A549 (cell line): ENCODE measurements at regions not wholly inside any gene's neighbourhood (a gene's known extent, or its start where the extent isn't known, plus 50 kb on each side); places are given as distances from the start of the nearest gene placed in this dataset.

Experiments used
- ATAC-seq, 2 experiments: fragments of 200-7000 bp in 1 of 2; fragments of >200 bp in 1 of 2; cut with Nextera tagmentation in 1 of 2; cut with Tn5 transposase in 1 of 2; 3 replicates each; pipeline versions ENCODE4 v1.8.0 to v1.9.1; 2018 to 2020; ENCODE audit warnings: mild to moderate bottlenecking in 1 of 2, moderate library complexity in 1 of 2
- CTCF ChIA-PET: fragments of 300-600 bp; sonication (Branson Sonifier 250); formaldehyde crosslinking; extraction: SDS; loops from one replicate; lab custom pipeline; 2021; ENCODE audit warnings: antibody characterized with exemption, inconsistent platforms; lab: Yijun Ruan, JAX
- POLR2A ChIA-PET: fragments of 350-600 bp; formaldehyde crosslinking; extraction: SDS; loops from one replicate; lab custom pipeline; 2021; ENCODE audit warnings: antibody characterized with exemption, inconsistent platforms; lab: Yijun Ruan, JAX
- DNase-seq, 2 experiments: peaks; one replicate each; pipeline versions ENCODE4 v3.0.0 to v3.0.0-alpha.2; 2011 to 2016; ENCODE audit warnings: low read depth in 1 of 2, low spot score in 1 of 2
- FAIRE-seq: peaks from 2 replicates; lab custom pipeline; 2011; peaks lifted over from hg19 to GRCh38; lab: Jason Lieb, UNC
- H3K27ac ChIP-seq, 2 experiments: fragments of >200 bp; sonication (Bioruptor Twin); formaldehyde crosslinking; 3 replicates each; pipeline ENCODE4 v1.5.1; 2016 to 2017
- H3K4me1 ChIP-seq: fragments of >200 bp; sonication (Bioruptor Twin); formaldehyde crosslinking; 3 replicates; pipeline ENCODE4 v1.6.1; 2016
- H3K4me2 ChIP-seq: fragments of >200 bp; sonication (Bioruptor Twin); formaldehyde crosslinking; 3 replicates; pipeline ENCODE4 v1.6.1; 2016
- H3K4me3 ChIP-seq: fragments of >200 bp; sonication (Bioruptor Twin); formaldehyde crosslinking; 3 replicates; pipeline ENCODE4 v1.5.1; 2016
- H3K9me3 ChIP-seq: fragments of >200 bp; sonication (Bioruptor Twin); formaldehyde crosslinking; 3 replicates; pipeline ENCODE4 v1.6.1; 2016
- BHLHE40 ChIP-seq: IDR thresholded peaks from 2 replicates; pipeline ENCODE4 v1.6.1; 2012; ENCODE audit warnings: low read depth, low read length, inconsistent platforms
- CBX2 ChIP-seq: fragments of 200-600 bp; sonication (generic); IDR thresholded peaks from 2 replicates; pipeline ENCODE4 v1.6.1; 2016; ENCODE audit warnings: low read depth, mild to moderate bottlenecking, borderline replicate concordance
- CBX8 ChIP-seq: fragments of 200-600 bp; sonication (generic); IDR thresholded peaks from 2 replicates; pipeline ENCODE4 v1.6.1; 2016
- CTCF ChIP-seq: fragments of >200 bp; sonication (Bioruptor Twin); formaldehyde crosslinking; IDR thresholded peaks from 3 replicates; pipeline ENCODE4 v1.5.1; 2016
- E2F6 ChIP-seq: IDR thresholded peaks from 2 replicates; pipeline ENCODE4 v1.6.1; 2012; ENCODE audit warnings: low read depth, borderline replicate concordance
- EHF ChIP-seq: fragments of 250-450 bp; sonication (Bioruptor Pico); IDR thresholded peaks from 2 replicates; pipeline ENCODE4 v1.5.0; 2020; ENCODE audit warnings: mild to moderate bottlenecking
- ELK1 ChIP-seq: fragments of 150-350 bp; IDR thresholded peaks from 2 replicates; pipeline ENCODE4 v1.6.1; 2014; ENCODE audit warnings: low read depth, mild to moderate bottlenecking, low read length
- ESRRA ChIP-seq: fragments of 150-350 bp; IDR thresholded peaks from 2 replicates; pipeline ENCODE4 v1.6.1; 2014; ENCODE audit warnings: mild to moderate bottlenecking, low read length, borderline replicate concordance
- FOSL2 ChIP-seq, 2 experiments: fragments of 450-650 bp in 1 of 2; fragments of >200 bp in 1 of 2; sonication (Bioruptor Twin) in 1 of 2; formaldehyde crosslinking; IDR thresholded peaks; 2 replicates each; pipeline versions ENCODE4 v1.5.0 to v1.6.1; 2016 to 2020; ENCODE audit warnings: mild to moderate bottlenecking in 1 of 2, moderate library complexity in 1 of 2
- HOXA7 ChIP-seq: fragments of 250-450 bp; sonication (Bioruptor Pico); IDR thresholded peaks from 2 replicates; pipeline ENCODE4 v1.5.0; 2020; ENCODE audit warnings: mild to moderate bottlenecking, moderate library complexity
- HOXB13 ChIP-seq: fragments of 250-450 bp; sonication (Bioruptor Pico); IDR thresholded peaks from 2 replicates; pipeline ENCODE4 v1.5.0; 2020; ENCODE audit warnings: low read depth, mild to moderate bottlenecking, moderate library complexity
- HOXB5 ChIP-seq: fragments of 250-450 bp; sonication (Bioruptor Pico); IDR thresholded peaks from 2 replicates; pipeline ENCODE4 v1.5.0; 2020; ENCODE audit warnings: mild to moderate bottlenecking, moderate library complexity
- JUN ChIP-seq, 2 experiments: fragments of >200 bp; sonication (Bioruptor Twin); formaldehyde crosslinking; IDR thresholded peaks; 2 replicates in 1 of 2; 3 replicates in 1 of 2; pipeline ENCODE4 v1.6.1; 2016 to 2017
- KDM5A ChIP-seq: fragments of 200-600 bp; sonication (generic); IDR thresholded peaks from 2 replicates; pipeline ENCODE4 v1.6.1; 2016; ENCODE audit warnings: antibody characterized with exemption, mild to moderate bottlenecking
- MAFK ChIP-seq: fragments of 450-650 bp; IDR thresholded peaks from 2 replicates; pipeline ENCODE4 v1.6.1; 2014; ENCODE audit not compliant: partially characterized antibody
- MAZ ChIP-seq: fragments of 150-350 bp; IDR thresholded peaks from 2 replicates; pipeline ENCODE4 v1.6.1; 2014; ENCODE audit warnings: antibody characterized with exemption, low read depth, low read length, borderline replicate concordance
- NFE2L2 ChIP-seq: fragments of 150-350 bp; conservative IDR thresholded peaks from 2 replicates; pipeline ENCODE4 v1.6.1; 2014; ENCODE audit warnings: low read length
- NPAS2 ChIP-seq: fragments of 250-450 bp; sonication (Bioruptor Pico); IDR thresholded peaks from 2 replicates; pipeline ENCODE4 v1.8.0; 2022; ENCODE audit warnings: mild to moderate bottlenecking, moderate library complexity, borderline replicate concordance
- NR3C1 ChIP-seq: fragments of >200 bp; sonication (Bioruptor Twin); formaldehyde crosslinking; IDR thresholded peaks from 3 replicates; pipeline ENCODE4 v1.6.1; 2017
- PHF8 ChIP-seq: fragments of 200-600 bp; sonication (generic); IDR thresholded peaks from 2 replicates; pipeline ENCODE4 v1.6.1; 2016; ENCODE audit warnings: low read depth, mild to moderate bottlenecking, antibody characterized with exemption, moderate library complexity, borderline replicate concordance
- RARB ChIP-seq: fragments of 250-450 bp; sonication (Bioruptor Pico); IDR thresholded peaks from 2 replicates; pipeline ENCODE4 v1.8.0; 2021; ENCODE audit warnings: mild to moderate bottlenecking, moderate library complexity
- RCOR1 ChIP-seq: fragments of 150-350 bp; IDR thresholded peaks from 2 replicates; pipeline ENCODE4 v1.6.1; 2014; ENCODE audit warnings: antibody characterized with exemption, low read length, low read depth
- REST ChIP-seq: fragments of 200-600 bp; sonication (generic); IDR thresholded peaks from 2 replicates; pipeline ENCODE4 v1.6.1; 2016; ENCODE audit warnings: antibody characterized with exemption, mild to moderate bottlenecking, moderate library complexity
- RFX5 ChIP-seq: fragments of 450-650 bp; IDR thresholded peaks from 2 replicates; pipeline ENCODE4 v1.7.1; 2014; ENCODE audit warnings: antibody characterized with exemption, mild to moderate bottlenecking, moderate library complexity
- RNF2 ChIP-seq: fragments of 200-600 bp; sonication (generic); IDR thresholded peaks from 2 replicates; pipeline ENCODE4 v1.6.1; 2016; ENCODE audit warnings: low read depth, mild to moderate bottlenecking, antibody characterized with exemption, moderate library complexity, borderline replicate concordance
- SREBF2 ChIP-seq: fragments of 450-650 bp; IDR thresholded peaks from 2 replicates; pipeline ENCODE4 v1.6.1; 2014; ENCODE audit warnings: mild to moderate bottlenecking, moderate library complexity
- ZC3H11A ChIP-seq: fragments of 450-650 bp; IDR thresholded peaks from 2 replicates; pipeline ENCODE4 v1.6.1; 2014; ENCODE audit warnings: antibody characterized with exemption, mild to moderate bottlenecking
- ZFP36 ChIP-seq: fragments of 450-650 bp; IDR thresholded peaks from 2 replicates; pipeline ENCODE4 v1.6.1; 2014; ENCODE audit warnings: borderline replicate concordance; ENCODE audit not compliant: partially characterized antibody
- ZSCAN20 ChIP-seq: fragments of 250-450 bp; sonication (Bioruptor Pico); IDR thresholded peaks from 2 replicates; pipeline ENCODE4 v1.8.0; 2022; ENCODE audit warnings: mild to moderate bottlenecking, moderate library complexity
- WGBS: methylation state at CpG from one replicate; pipeline ENCODE4 v1.1.6; 2017; ENCODE audit errors: missing lambda C conversion rate; 5-methylcytosine and 5-hydroxymethylcytosine counted together
- TF ChIP-seq, protein P1 (sequence below): IDR thresholded peaks from 2 replicates; pipeline ENCODE4 v1.6.1; 2012
- TF ChIP-seq, protein P2 (sequence below): fragments of 450-650 bp; IDR thresholded peaks from 2 replicates; pipeline ENCODE4 v1.6.1; 2014; ENCODE audit warnings: antibody characterized with exemption

DNA sequence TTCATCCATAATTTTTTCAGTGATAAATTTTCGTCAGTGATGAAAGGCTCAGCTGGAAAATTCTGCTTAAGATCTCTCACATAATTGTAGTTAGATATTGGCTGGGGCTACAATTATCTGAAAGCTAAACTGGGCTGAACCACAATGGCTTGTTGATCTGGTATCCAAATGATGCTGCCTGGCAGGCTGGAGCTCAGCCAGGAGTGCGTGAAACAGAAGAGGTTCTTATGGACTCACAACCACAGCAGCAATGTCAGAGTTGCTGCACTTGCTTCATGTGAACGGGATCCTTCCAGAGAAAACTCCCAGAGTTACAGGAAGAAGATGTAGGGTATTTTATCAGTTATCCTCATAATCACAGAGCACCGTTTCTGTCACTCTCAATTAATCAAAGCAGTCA is 533.2 kb upstream of the POM121L12 start:
- Histone ChIP-seq H3K27ac (no peak overlapping the region), H3K4me3 (no peak overlapping the region), H3K9me3 (no peaks in the 10 kb centered on the region), H3K4me2 (no peak overlapping the region), H3K4me1 (no peaks in the 10 kb centered on the region)
- WGBS, result 3% methylated on average over 4 of the region's 4 CpGs
- POLR2A ChIA-PET, result no interaction called here
- no peak for ATAC-seq
- CTCF ChIA-PET, result no interaction called here
- no peak for FAIRE-seq
- DNase-seq, result no peak
- TF ChIP-seq PHF8 (no peak), NPAS2 (no peak), CTCF (no peak), ZSCAN20 (CRISPR knock-in tag) (no peak), ZFP36 (no peak), ZC3H11A (no peak), ELK1 (no peak), FOSL2 (IDR thresholded peaks at IDR 0.05) (no peak), FOSL2 (CRISPR knock-in tag; IDR thresholded peaks at IDR 0.05) (no peak), NFE2L2 (no peak), RNF2 (no peak), EHF (no peak), SREBF2 (no peak), BHLHE40 (no peak), ESRRA (no peak), HOXA7 (CRISPR knock-in tag) (no peak), HOXB5 (CRISPR knock-in tag) (no peak), MAFK (no peak)
- TF ChIP-seq, protein P1, sequence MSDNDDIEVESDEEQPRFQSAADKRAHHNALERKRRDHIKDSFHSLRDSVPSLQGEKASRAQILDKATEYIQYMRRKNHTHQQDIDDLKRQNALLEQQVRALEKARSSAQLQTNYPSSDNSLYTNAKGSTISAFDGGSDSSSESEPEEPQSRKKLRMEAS, result no peak

DNA sequence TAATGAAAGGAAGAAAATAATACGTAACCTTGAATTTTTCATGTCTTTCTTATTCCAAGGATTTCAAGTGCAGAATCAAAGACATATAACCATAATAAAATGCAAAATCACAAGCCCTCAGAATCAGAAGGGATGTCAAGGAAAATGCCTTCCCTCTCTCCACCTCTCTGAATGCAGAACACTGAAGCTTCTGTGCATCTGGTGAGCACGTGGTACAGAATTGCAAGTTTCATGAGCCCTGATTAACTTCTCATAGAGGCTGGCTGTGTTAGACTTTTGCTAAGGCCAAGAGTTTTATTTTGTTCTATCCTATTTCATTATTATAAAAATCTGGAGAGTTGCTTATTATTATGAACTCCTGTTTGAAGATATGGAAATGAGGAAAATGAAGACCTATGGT is 533.7 kb upstream of the POM121L12 start:
- TF ChIP-seq REST, result no peak
- no peak for TF ChIP-seq NR3C1
- TF ChIP-seq, protein P2, sequence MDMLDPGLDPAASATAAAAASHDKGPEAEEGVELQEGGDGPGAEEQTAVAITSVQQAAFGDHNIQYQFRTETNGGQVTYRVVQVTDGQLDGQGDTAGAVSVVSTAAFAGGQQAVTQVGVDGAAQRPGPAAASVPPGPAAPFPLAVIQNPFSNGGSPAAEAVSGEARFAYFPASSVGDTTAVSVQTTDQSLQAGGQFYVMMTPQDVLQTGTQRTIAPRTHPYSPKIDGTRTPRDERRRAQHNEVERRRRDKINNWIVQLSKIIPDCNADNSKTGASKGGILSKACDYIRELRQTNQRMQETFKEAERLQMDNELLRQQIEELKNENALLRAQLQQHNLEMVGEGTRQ, result no peak
- no peak for TF ChIP-seq RCOR1
- no peak for TF ChIP-seq RARB (CRISPR knock-in tag)
- TF ChIP-seq RFX5, result no peak
- no peak for TF ChIP-seq CBX8
- no peak for TF ChIP-seq KDM5A
- no peak for TF ChIP-seq CBX2
- TF ChIP-seq MAZ, result no peak
- no peak for TF ChIP-seq HOXB13
- TF ChIP-seq JUN (IDR thresholded peaks at IDR 0.05), result no peak
- no peak for TF ChIP-seq E2F6
- ChIA-PET POLR2A (no interaction called here), CTCF (no interaction called here)
- ATAC-seq, result no peak
- WGBS, result 2% methylated on average over 2 of the region's 2 CpGs
- FAIRE-seq, result no peak
- Histone ChIP-seq H3K9me3 (no peaks in the 10 kb centered on the region), H3K27ac (no peak overlapping the region), H3K4me1 (no peaks in the 10 kb centered on the region), H3K4me2 (no peak overlapping the region), H3K4me3 (no peak overlapping the region)
- no peak for DNase-seq
